ENCODE measurements at regions not wholly inside any gene's neighbourhood (a gene's known extent, or its start where the extent isn't known, plus 50 kb on each side); places are given as distances from the start of the nearest gene placed in this dataset.

DNA sequence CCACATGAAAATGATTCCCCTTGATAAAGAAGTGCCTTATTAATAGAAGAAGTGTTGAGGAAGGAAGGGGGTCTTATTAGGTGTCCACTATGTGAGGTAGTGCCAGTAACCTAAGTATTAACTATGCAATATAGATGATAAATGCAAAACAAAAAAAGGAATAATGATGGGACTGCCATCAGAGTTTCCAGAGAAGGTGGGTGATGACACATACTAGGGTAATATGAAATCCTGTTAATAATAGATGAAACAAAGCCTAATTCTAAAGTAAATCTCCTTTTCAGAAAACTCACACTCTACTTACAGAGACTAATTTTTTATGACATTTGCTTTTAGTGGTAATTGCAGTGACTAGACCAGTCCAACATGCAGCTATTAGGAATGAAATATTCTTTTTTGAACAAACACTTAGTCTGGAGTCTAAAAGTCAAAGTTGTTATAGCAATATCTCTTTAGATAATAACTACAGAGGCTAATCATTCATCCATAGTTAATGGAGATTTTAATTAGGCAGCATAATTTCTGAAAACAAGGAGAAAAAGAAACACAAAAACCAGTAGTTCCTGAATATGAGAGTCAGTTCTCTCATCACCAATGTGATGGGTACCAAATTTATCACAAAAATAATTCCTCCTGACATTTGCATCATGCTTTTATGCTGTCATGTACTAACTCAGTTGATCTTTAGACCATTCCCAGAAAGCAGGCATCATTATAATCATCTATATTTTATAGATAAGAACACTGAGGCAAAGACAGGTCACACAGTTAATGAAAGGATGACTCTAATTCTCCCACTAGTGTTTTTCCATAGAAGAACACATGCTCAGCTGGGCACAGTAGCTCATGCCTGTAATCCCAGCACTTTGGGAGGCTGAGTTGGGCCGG lies 208.8 kb upstream of the ARG1 start:
- Histone ChIP-seq H3K27ac (ENCODE audit: low read depth, low read length, severe bottlenecking) (no peak overlapping the region), H3K4me1 (ENCODE audit: control insufficient read depth, insufficient read depth, low read length, poor library complexity, severe bottlenecking) (no peaks in the 10 kb centered on the region), H3K9me3 (ENCODE audit: control insufficient read depth, low read length) (no peaks in the 10 kb centered on the region), H3K36me3 (ENCODE audit: control insufficient read depth, insufficient read depth, low read length) (no peaks in the 10 kb centered on the region), H3K4me3 (ENCODE audit: extremely low read depth, insufficient read depth, low read length, poor library complexity, severe bottlenecking) (no peak overlapping the region)
- 100% methylated on average over 1 of the region's 1 CpG; no CpG with 5 or more reads in 1 of the 2 experiments for WGBS, 2 experiments (ENCODE audit: insufficient coverage in 2 of 2)

DNA sequence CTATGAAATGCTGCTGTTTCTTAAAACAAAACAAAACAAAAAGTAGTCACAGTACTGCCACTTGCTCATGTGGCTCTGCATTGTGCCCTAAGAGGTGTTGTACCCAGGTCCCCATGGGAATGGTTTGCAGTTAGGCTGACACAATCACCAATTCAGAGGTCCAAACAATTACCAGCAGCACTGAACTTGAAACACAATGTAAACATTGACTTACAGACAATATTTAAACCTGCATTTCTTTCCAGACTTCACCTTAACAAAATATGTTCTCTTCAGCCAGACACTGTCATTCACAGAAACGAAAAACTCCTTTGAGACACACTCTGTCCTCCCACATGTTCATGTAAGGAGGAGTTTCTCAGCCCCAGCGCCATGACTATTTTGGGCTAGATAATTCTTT lies 206.8 kb upstream of the ARG1 start:
- H3K36me3 ChIP-seq (ENCODE audit: control insufficient read depth, insufficient read depth, low read length), result no peaks in the 10 kb centered on the region
- no peak overlapping the region for H3K27ac ChIP-seq (ENCODE audit: low read depth, low read length, severe bottlenecking)
- no peaks in the 10 kb centered on the region for H3K4me1 ChIP-seq (ENCODE audit: control insufficient read depth, insufficient read depth, low read length, poor library complexity, severe bottlenecking)
- H3K4me3 ChIP-seq (ENCODE audit: extremely low read depth, insufficient read depth, low read length, poor library complexity, severe bottlenecking), result no peak overlapping the region
- 83% methylated on average over 1 of the region's 2 CpGs; no CpG with 5 or more reads in 1 of the 2 experiments for WGBS, 2 experiments (ENCODE audit: insufficient coverage in 2 of 2)
- no peaks in the 10 kb centered on the region for H3K9me3 ChIP-seq (ENCODE audit: control insufficient read depth, low read length)

DNA sequence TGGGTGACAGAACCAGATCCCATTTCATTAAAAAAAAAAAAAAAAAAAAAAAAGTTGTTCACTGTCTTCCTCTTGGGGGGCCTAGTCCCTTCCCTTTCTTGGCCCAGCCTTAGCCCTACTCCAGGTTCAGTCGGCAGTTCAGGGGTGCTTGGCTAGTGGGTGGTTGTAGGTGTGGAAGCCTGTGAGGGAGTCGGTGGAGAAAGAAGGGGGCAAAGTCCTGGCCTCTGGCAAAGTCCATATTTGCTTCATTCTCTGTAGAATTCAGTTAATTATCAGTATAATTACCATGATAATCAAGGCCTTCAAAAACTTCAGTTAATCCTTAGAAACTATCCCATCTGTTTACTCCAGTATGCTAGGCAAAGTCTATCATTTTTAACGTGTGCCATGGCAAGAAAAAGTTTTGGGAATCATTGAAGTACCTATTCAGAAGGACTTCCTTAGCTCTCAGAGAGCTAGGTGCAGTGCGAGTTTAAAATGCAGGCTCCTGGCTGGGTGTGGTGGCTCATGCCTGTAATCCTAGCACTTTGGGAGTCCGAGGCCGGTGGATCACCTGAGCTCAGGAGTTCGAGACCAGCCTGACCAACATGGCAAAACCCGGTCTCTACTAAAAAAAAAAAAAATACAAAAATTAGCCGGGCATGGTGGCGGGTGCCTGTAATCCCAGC lies 205.7 kb upstream of the ARG1 start:
- Histone ChIP-seq H3K9me3 (ENCODE audit: control insufficient read depth, low read length) (no peaks in the 10 kb centered on the region), H3K4me1 (ENCODE audit: control insufficient read depth, insufficient read depth, low read length, poor library complexity, severe bottlenecking) (no peaks in the 10 kb centered on the region), H3K4me3 (ENCODE audit: extremely low read depth, insufficient read depth, low read length, poor library complexity, severe bottlenecking) (no peak overlapping the region), H3K36me3 (ENCODE audit: control insufficient read depth, insufficient read depth, low read length) (no peaks in the 10 kb centered on the region), H3K27ac (ENCODE audit: low read depth, low read length, severe bottlenecking) (no peak overlapping the region)
- WGBS, 2 experiments (ENCODE audit: insufficient coverage in 2 of 2), result 85 to 91% methylated on average over 4 to 5 of the region's 10 CpGs

DNA sequence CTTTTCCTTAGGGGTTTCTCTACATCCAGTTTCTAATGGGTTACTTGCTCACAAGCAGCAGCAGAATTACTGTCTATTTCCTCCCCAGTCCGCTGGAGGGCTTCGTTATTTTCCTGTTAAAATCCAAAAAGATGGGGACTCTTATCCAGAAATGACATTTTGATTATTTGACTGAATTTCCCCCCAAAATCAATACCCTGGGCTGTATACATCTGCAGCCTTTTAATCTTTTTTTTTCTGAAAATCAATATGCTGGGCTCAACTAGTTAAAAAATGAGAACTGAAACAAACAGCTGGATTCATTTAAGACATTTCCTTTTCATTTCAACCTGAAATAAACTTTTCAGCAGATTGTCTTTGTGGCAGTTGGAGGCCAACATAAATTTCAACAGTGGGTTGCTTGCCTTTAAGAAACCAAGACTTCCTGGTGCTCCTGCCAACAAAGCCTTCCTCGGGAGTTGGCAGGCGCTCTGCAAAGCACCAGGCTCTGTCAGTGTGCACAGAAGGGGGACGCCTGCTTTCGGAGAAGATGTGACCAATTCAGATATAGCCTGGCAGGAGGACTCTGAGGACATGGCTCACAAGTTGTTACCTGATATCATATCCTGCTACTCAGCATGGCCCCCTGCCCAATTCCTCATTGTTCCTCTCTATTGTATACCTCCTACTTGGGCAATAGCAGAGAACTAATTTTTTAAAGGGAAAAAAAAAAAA lies 204.7 kb upstream of the ARG1 start:
- no peaks in the 10 kb centered on the region for H3K36me3 ChIP-seq (ENCODE audit: control insufficient read depth, insufficient read depth, low read length)
- 72 to 84% methylated on average over 4 to 6 of the region's 6 CpGs for WGBS, 2 experiments (ENCODE audit: insufficient coverage in 2 of 2)
- H3K4me1 ChIP-seq (ENCODE audit: control insufficient read depth, insufficient read depth, low read length, poor library complexity, severe bottlenecking), result no peaks in the 10 kb centered on the region
- H3K4me3 ChIP-seq (ENCODE audit: extremely low read depth, insufficient read depth, low read length, poor library complexity, severe bottlenecking), result no peak overlapping the region
- H3K9me3 ChIP-seq (ENCODE audit: control insufficient read depth, low read length), result no peaks in the 10 kb centered on the region
- no peak overlapping the region for H3K27ac ChIP-seq (ENCODE audit: low read depth, low read length, severe bottlenecking)

DNA sequence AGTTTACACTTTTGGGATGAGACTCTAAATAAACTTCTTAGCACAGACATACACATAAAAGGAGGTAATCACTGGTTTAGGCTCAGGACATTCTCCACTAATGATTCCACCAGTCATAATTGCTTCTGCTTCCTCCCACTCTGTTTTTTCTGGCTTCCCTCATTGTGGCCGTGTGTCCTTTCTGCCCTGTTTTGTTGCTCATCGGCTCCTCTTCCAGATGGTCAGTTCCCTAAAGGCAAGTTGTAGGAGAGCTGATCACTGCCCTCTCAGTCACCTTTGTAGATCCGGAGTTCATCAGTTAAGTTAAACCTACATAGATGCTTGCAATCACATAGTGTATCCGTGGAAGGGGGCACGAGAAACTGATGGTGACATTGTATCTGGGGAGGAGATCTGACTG lies 200.5 kb upstream of the ARG1 start:
- Histone ChIP-seq H3K36me3 (ENCODE audit: control insufficient read depth, insufficient read depth, low read length) (no peaks in the 10 kb centered on the region), H3K27ac (ENCODE audit: low read depth, low read length, severe bottlenecking) (no peak overlapping the region), H3K4me3 (ENCODE audit: extremely low read depth, insufficient read depth, low read length, poor library complexity, severe bottlenecking) (no peak overlapping the region), H3K9me3 (ENCODE audit: control insufficient read depth, low read length) (no peaks in the 10 kb centered on the region), H3K4me1 (ENCODE audit: control insufficient read depth, insufficient read depth, low read length, poor library complexity, severe bottlenecking) (no peaks in the 10 kb centered on the region)
- 84 to 94% methylated on average over 2 of the region's 5 CpGs for WGBS, 2 experiments (ENCODE audit: insufficient coverage in 2 of 2)

DNA sequence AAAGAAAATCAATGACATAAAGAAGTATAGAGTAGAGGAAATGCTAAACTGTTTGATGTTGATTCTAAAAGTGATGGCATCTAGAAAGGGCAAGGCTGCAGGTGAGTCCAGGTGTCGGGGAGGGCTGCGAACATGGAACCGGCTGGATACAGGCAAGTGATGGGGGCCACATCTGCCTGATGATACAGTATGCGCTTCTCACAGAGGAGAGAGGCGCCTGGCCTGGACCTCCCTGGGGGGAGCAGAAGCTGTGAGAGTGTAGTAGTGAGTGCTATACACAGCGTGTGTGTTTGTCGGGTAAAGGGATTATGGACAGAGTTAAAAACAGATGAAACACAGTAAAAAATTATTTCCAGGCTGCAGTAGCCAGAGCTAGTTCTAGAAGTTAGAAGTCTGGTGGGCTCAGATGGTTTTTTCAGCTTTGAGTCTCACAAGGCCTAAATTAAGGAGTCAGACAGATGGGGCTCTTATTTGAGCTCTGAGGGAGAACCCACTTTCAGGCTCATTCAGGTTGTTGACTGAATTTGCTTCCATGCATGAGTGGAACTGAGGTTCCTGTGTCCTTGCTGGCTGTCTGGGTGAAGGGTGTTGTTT lies 195.8 kb upstream of the ARG1 start:
- Histone ChIP-seq H3K36me3 (ENCODE audit: control insufficient read depth, insufficient read depth, low read length) (no peaks in the 10 kb centered on the region), H3K4me1 (ENCODE audit: control insufficient read depth, insufficient read depth, low read length, poor library complexity, severe bottlenecking) (no peaks in the 10 kb centered on the region), H3K27ac (ENCODE audit: low read depth, low read length, severe bottlenecking) (no peak overlapping the region), H3K4me3 (ENCODE audit: extremely low read depth, insufficient read depth, low read length, poor library complexity, severe bottlenecking) (no peak overlapping the region), H3K9me3 (ENCODE audit: control insufficient read depth, low read length) (no peaks in the 10 kb centered on the region)
- WGBS, 2 experiments (ENCODE audit: insufficient coverage in 2 of 2), result 94 to 98% methylated on average over 5 to 7 of the region's 7 CpGs

DNA sequence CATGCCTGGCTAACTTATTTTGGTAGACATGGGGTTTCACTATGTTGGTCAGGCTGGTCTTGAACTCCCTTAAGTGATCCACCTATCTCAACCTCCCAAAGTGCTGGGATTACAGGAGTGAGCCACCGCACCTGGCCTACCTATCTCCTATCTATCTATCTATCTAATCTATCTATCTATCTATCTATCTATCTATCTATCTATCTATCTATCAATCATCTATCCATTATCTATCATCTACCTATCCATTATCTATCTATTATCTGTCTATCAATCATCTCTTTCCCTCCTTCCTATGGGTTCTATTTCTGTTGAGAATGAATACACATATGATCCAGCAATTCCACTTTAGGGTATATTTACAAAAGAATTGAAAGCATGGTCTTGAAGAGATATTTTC lies 194.2 kb upstream of the ARG1 start:
- 86 to 92% methylated on average over 1 of the region's 1 CpG for WGBS, 2 experiments (ENCODE audit: insufficient coverage in 2 of 2)
- Histone ChIP-seq H3K4me1 (ENCODE audit: control insufficient read depth, insufficient read depth, low read length, poor library complexity, severe bottlenecking) (no peaks in the 10 kb centered on the region), H3K36me3 (ENCODE audit: control insufficient read depth, insufficient read depth, low read length) (no peaks in the 10 kb centered on the region), H3K9me3 (ENCODE audit: control insufficient read depth, low read length) (no peaks in the 10 kb centered on the region), H3K27ac (ENCODE audit: low read depth, low read length, severe bottlenecking) (no peak overlapping the region), H3K4me3 (ENCODE audit: extremely low read depth, insufficient read depth, low read length, poor library complexity, severe bottlenecking) (no peak overlapping the region)

DNA sequence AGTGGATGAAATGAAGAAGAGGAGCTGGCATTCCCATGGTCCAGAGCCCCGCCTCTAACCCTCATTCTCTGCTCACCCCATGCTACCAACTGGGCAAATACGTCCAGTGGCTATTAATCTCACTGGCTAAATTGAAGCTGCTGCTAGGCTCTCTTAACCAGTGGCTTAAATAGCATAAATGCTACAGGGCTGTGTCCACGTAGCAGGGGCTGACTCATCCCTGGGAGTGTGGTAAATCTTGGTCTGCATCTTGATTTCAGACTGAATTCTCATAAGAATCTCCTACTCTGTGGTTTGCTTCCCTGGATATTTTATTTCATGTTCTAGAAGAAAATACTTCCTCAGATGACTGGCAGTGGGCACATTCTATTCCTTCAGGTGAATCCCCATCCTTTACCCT lies 193.1 kb upstream of the ARG1 start:
- Histone ChIP-seq H3K9me3 (ENCODE audit: control insufficient read depth, low read length) (no peaks in the 10 kb centered on the region), H3K4me1 (ENCODE audit: control insufficient read depth, insufficient read depth, low read length, poor library complexity, severe bottlenecking) (peaks cover 4% of the 10 kb centered on the region), H3K27ac (ENCODE audit: low read depth, low read length, severe bottlenecking) (no peak overlapping the region), H3K36me3 (ENCODE audit: control insufficient read depth, insufficient read depth, low read length) (no peaks in the 10 kb centered on the region), H3K4me3 (ENCODE audit: extremely low read depth, insufficient read depth, low read length, poor library complexity, severe bottlenecking) (no peak overlapping the region)
- 85 to 89% methylated on average over 2 to 3 of the region's 3 CpGs for WGBS, 2 experiments (ENCODE audit: insufficient coverage in 2 of 2)

DNA sequence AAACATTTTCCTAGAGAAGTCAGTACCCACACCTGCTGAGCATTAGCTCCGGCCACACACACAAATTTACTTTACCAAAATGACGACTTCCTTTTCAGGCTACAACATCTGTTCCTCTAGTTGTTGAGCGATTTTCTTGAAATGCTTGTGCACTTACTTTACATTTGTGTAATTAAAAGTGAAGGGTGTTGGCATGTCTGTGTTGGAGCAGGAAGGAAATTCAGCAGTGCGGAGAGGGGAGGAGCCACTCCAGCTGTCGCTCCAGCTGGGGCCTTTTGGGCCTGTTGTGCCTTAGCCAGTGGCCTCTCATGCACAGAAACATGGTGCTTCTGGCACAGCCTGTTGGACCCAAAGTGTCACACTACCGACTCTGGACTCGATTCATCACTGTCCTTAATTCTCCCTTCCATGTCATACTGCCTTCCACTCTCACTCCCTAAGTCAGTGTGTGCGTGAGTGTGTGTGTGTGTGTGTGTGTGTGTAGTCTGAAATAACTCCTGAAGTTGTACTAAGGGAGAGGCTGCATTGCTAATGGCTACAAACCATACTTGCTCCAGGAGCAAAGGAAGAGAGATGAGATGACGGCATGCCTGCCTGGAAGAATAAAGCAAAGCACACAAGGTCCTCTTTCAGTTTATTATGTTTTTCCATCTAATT lies 191.8 kb upstream of the ARG1 start:
- Histone ChIP-seq H3K36me3 (ENCODE audit: control insufficient read depth, insufficient read depth, low read length) (no peaks in the 10 kb centered on the region), H3K4me3 (ENCODE audit: extremely low read depth, insufficient read depth, low read length, poor library complexity, severe bottlenecking) (no peak overlapping the region), H3K27ac (ENCODE audit: low read depth, low read length, severe bottlenecking) (no peak overlapping the region), H3K9me3 (ENCODE audit: control insufficient read depth, low read length) (peaks cover 3% of the 10 kb centered on the region), H3K4me1 (ENCODE audit: control insufficient read depth, insufficient read depth, low read length, poor library complexity, severe bottlenecking) (peaks cover 4% of the 10 kb centered on the region)
- WGBS, 2 experiments (ENCODE audit: insufficient coverage in 2 of 2), result 86 to 90% methylated on average over 4 to 5 of the region's 9 CpGs

DNA sequence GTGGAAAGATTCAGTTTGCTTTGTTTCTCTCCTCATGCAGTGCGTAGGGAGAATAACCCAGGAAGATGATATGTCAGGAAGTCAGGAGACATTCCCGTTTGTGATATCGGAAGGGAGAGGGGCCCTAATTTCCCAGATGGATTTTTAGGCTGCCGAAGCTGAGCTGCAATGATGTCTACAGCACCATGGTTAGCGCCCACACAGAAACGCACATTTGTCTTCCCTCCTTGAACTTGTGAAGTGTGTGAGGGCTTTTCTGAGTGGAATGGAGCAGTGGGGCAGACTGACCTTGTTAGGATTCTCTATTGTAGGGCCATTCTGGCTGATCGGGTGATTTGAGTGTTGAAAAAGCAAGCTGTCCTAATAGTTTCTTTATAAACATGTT lies 191.3 kb upstream of the ARG1 start:
- H3K4me1 ChIP-seq (ENCODE audit: control insufficient read depth, insufficient read depth, low read length, poor library complexity, severe bottlenecking), result peaks cover 4% of the 10 kb centered on the region
- no peak overlapping the region for H3K4me3 ChIP-seq (ENCODE audit: extremely low read depth, insufficient read depth, low read length, poor library complexity, severe bottlenecking)
- H3K36me3 ChIP-seq (ENCODE audit: control insufficient read depth, insufficient read depth, low read length), result no peaks in the 10 kb centered on the region
- 91 to 93% methylated on average over 6 of the region's 7 CpGs for WGBS, 2 experiments (ENCODE audit: insufficient coverage in 2 of 2)
- no peak overlapping the region for H3K27ac ChIP-seq (ENCODE audit: low read depth, low read length, severe bottlenecking)
- H3K9me3 ChIP-seq (ENCODE audit: control insufficient read depth, low read length), result peaks cover 4% of the 10 kb centered on the region

Data from mesodermal cell (in vitro differentiated cells).